A549 (cell line): ENCODE measurements at regions not wholly inside any gene's neighbourhood (a gene's known extent, or its start where the extent isn't known, plus 50 kb on each side); places are given as distances from the start of the nearest gene placed in this dataset.

Experiments used
- ATAC-seq, 2 experiments: fragments of 200-7000 bp in 1 of 2; fragments of >200 bp in 1 of 2; cut with Nextera tagmentation in 1 of 2; cut with Tn5 transposase in 1 of 2; 3 replicates each; pipeline versions ENCODE4 v1.8.0 to v1.9.1; 2018 to 2020; ENCODE audit warnings: mild to moderate bottlenecking in 1 of 2, moderate library complexity in 1 of 2
- CTCF ChIA-PET: fragments of 300-600 bp; sonication (Branson Sonifier 250); formaldehyde crosslinking; extraction: SDS; loops from one replicate; lab custom pipeline; 2021; ENCODE audit warnings: antibody characterized with exemption, inconsistent platforms; lab: Yijun Ruan, JAX
- POLR2A ChIA-PET: fragments of 350-600 bp; formaldehyde crosslinking; extraction: SDS; loops from one replicate; lab custom pipeline; 2021; ENCODE audit warnings: antibody characterized with exemption, inconsistent platforms; lab: Yijun Ruan, JAX
- DNase-seq, 2 experiments: peaks; one replicate each; pipeline versions ENCODE4 v3.0.0 to v3.0.0-alpha.2; 2011 to 2016; ENCODE audit warnings: low read depth in 1 of 2, low spot score in 1 of 2
- FAIRE-seq: peaks from 2 replicates; lab custom pipeline; 2011; peaks lifted over from hg19 to GRCh38; lab: Jason Lieb, UNC
- H3K27ac ChIP-seq, 2 experiments: fragments of >200 bp; sonication (Bioruptor Twin); formaldehyde crosslinking; 3 replicates each; pipeline ENCODE4 v1.5.1; 2016 to 2017
- H3K4me1 ChIP-seq: fragments of >200 bp; sonication (Bioruptor Twin); formaldehyde crosslinking; 3 replicates; pipeline ENCODE4 v1.6.1; 2016
- H3K4me2 ChIP-seq: fragments of >200 bp; sonication (Bioruptor Twin); formaldehyde crosslinking; 3 replicates; pipeline ENCODE4 v1.6.1; 2016
- H3K4me3 ChIP-seq: fragments of >200 bp; sonication (Bioruptor Twin); formaldehyde crosslinking; 3 replicates; pipeline ENCODE4 v1.5.1; 2016
- H3K9me3 ChIP-seq: fragments of >200 bp; sonication (Bioruptor Twin); formaldehyde crosslinking; 3 replicates; pipeline ENCODE4 v1.6.1; 2016
- CBX8 ChIP-seq: fragments of 200-600 bp; sonication (generic); IDR thresholded peaks from 2 replicates; pipeline ENCODE4 v1.6.1; 2016
- CEBPB ChIP-seq, 2 experiments: fragments of >200 bp in 1 of 2; sonication (Bioruptor Twin) in 1 of 2; formaldehyde crosslinking in 1 of 2; IDR thresholded peaks; 2 replicates each; pipeline ENCODE4 v1.6.1; 2012 to 2016
- CHD4 ChIP-seq: fragments of 200-600 bp; sonication (generic); IDR thresholded peaks from 2 replicates; pipeline ENCODE4 v1.6.1; 2016; ENCODE audit warnings: antibody characterized with exemption, mild to moderate bottlenecking, borderline replicate concordance
- FOSB ChIP-seq: fragments of 250-450 bp; sonication (Bioruptor Pico); IDR thresholded peaks from 2 replicates; pipeline ENCODE4 v1.5.0; 2020; ENCODE audit warnings: mild to moderate bottlenecking, moderate library complexity
- FOXS1 ChIP-seq: fragments of 250-450 bp; sonication (Bioruptor Pico); IDR thresholded peaks from 2 replicates; pipeline ENCODE4 v1.5.0; 2020; ENCODE audit warnings: mild to moderate bottlenecking, moderate library complexity
- HDAC2 ChIP-seq: fragments of 200-600 bp; sonication (generic); IDR thresholded peaks from 2 replicates; pipeline ENCODE4 v1.6.1; 2016
- HOXB13 ChIP-seq: fragments of 250-450 bp; sonication (Bioruptor Pico); IDR thresholded peaks from 2 replicates; pipeline ENCODE4 v1.5.0; 2020; ENCODE audit warnings: low read depth, mild to moderate bottlenecking, moderate library complexity
- JUN ChIP-seq, 2 experiments: fragments of >200 bp; sonication (Bioruptor Twin); formaldehyde crosslinking; IDR thresholded peaks; 2 replicates in 1 of 2; 3 replicates in 1 of 2; pipeline ENCODE4 v1.6.1; 2016 to 2017
- JUNB ChIP-seq: fragments of >200 bp; sonication (Bioruptor Twin); formaldehyde crosslinking; IDR thresholded peaks from 2 replicates; pipeline ENCODE4 v1.6.1; 2016
- MAFK ChIP-seq: fragments of 450-650 bp; IDR thresholded peaks from 2 replicates; pipeline ENCODE4 v1.6.1; 2014; ENCODE audit not compliant: partially characterized antibody
- MAX ChIP-seq: IDR thresholded peaks from 2 replicates; pipeline ENCODE4 v1.6.1; 2012
- MAZ ChIP-seq: fragments of 150-350 bp; IDR thresholded peaks from 2 replicates; pipeline ENCODE4 v1.6.1; 2014; ENCODE audit warnings: antibody characterized with exemption, low read depth, low read length, borderline replicate concordance
- NFE2L2 ChIP-seq: fragments of 150-350 bp; conservative IDR thresholded peaks from 2 replicates; pipeline ENCODE4 v1.6.1; 2014; ENCODE audit warnings: low read length
- NPAS2 ChIP-seq: fragments of 250-450 bp; sonication (Bioruptor Pico); IDR thresholded peaks from 2 replicates; pipeline ENCODE4 v1.8.0; 2022; ENCODE audit warnings: mild to moderate bottlenecking, moderate library complexity, borderline replicate concordance
- NR3C1 ChIP-seq: fragments of >200 bp; sonication (Bioruptor Twin); formaldehyde crosslinking; IDR thresholded peaks from 3 replicates; pipeline ENCODE4 v1.6.1; 2017
- PHF8 ChIP-seq: fragments of 200-600 bp; sonication (generic); IDR thresholded peaks from 2 replicates; pipeline ENCODE4 v1.6.1; 2016; ENCODE audit warnings: low read depth, mild to moderate bottlenecking, antibody characterized with exemption, moderate library complexity, borderline replicate concordance
- RARB ChIP-seq: fragments of 250-450 bp; sonication (Bioruptor Pico); IDR thresholded peaks from 2 replicates; pipeline ENCODE4 v1.8.0; 2021; ENCODE audit warnings: mild to moderate bottlenecking, moderate library complexity
- RCOR1 ChIP-seq: fragments of 150-350 bp; IDR thresholded peaks from 2 replicates; pipeline ENCODE4 v1.6.1; 2014; ENCODE audit warnings: antibody characterized with exemption, low read length, low read depth
- RNF2 ChIP-seq: fragments of 200-600 bp; sonication (generic); IDR thresholded peaks from 2 replicates; pipeline ENCODE4 v1.6.1; 2016; ENCODE audit warnings: low read depth, mild to moderate bottlenecking, antibody characterized with exemption, moderate library complexity, borderline replicate concordance
- SMC3 ChIP-seq: fragments of >200 bp; sonication (Bioruptor Twin); formaldehyde crosslinking; IDR thresholded peaks from 3 replicates; pipeline ENCODE4 v1.6.1; 2018; ENCODE audit warnings: inconsistent platforms
- SREBF2 ChIP-seq: fragments of 450-650 bp; IDR thresholded peaks from 2 replicates; pipeline ENCODE4 v1.6.1; 2014; ENCODE audit warnings: mild to moderate bottlenecking, moderate library complexity
- TFCP2L1 ChIP-seq: fragments of 250-450 bp; sonication (Bioruptor Pico); IDR thresholded peaks from 2 replicates; pipeline ENCODE4 v1.5.0; 2021; ENCODE audit warnings: mild to moderate bottlenecking
- ZC3H11A ChIP-seq: fragments of 450-650 bp; IDR thresholded peaks from 2 replicates; pipeline ENCODE4 v1.6.1; 2014; ENCODE audit warnings: antibody characterized with exemption, mild to moderate bottlenecking
- ZNF302 ChIP-seq: fragments of 250-450 bp; sonication (Bioruptor Pico); IDR thresholded peaks from 2 replicates; pipeline ENCODE4 v1.9.0; 2021; ENCODE audit warnings: inconsistent platforms, mild to moderate bottlenecking, moderate library complexity
- ZSCAN20 ChIP-seq: fragments of 250-450 bp; sonication (Bioruptor Pico); IDR thresholded peaks from 2 replicates; pipeline ENCODE4 v1.8.0; 2022; ENCODE audit warnings: mild to moderate bottlenecking, moderate library complexity
- WGBS: methylation state at CpG from one replicate; pipeline ENCODE4 v1.1.6; 2017; ENCODE audit errors: missing lambda C conversion rate; 5-methylcytosine and 5-hydroxymethylcytosine counted together
- TF ChIP-seq, protein P1 (sequence below): fragments of 250-450 bp; sonication (Bioruptor Pico); IDR thresholded peaks from 2 replicates; pipeline ENCODE4 v1.5.0; 2021; ENCODE audit warnings: mild to moderate bottlenecking, moderate library complexity, borderline replicate concordance
- TF ChIP-seq, protein P2 (sequence below): IDR thresholded peaks from 2 replicates; pipeline ENCODE4 v1.6.1; 2012
- TF ChIP-seq, protein P3 (sequence below): fragments of >200 bp; sonication (Bioruptor Twin); formaldehyde crosslinking; IDR thresholded peaks from 3 replicates; pipeline ENCODE4 v1.6.1; 2016

- Histone ChIP-seq H3K4me1 (no peaks in the 10 kb centered on the region), H3K4me2 (no peak overlapping the region), H3K4me3 (no peak overlapping the region), H3K9me3 (no peaks in the 10 kb centered on the region), H3K27ac (no peak overlapping the region)
- no peak for TF ChIP-seq SREBF2
- no peak for TF ChIP-seq FOXS1 (CRISPR knock-in tag)
- no peak for FAIRE-seq
- DNase-seq, result no peak
- CTCF ChIA-PET, result no interaction called here
- 10% methylated on average over 3 of the region's 3 CpGs for WGBS
- POLR2A ChIA-PET, result no interaction called here
- no peak for ATAC-seq
These were observed 202.9 kb downstream of the TRAM1L1 start for GRCh38 chr4:116882503-116882902.

- ChIA-PET CTCF (no interaction called here), POLR2A (no interaction called here)
- Histone ChIP-seq H3K9me3 (no peaks in the 10 kb centered on the region), H3K27ac (no peak overlapping the region), H3K4me2 (no peak overlapping the region), H3K4me1 (no peaks in the 10 kb centered on the region), H3K4me3 (no peak overlapping the region)
- FAIRE-seq (no peak), ATAC-seq (no peak), DNase-seq (no peak)
- TF ChIP-seq SREBF2, result no peak
- TF ChIP-seq JUN (IDR thresholded peaks at IDR 0.05), result no peak
- no peak for TF ChIP-seq NFE2L2
- no peak for TF ChIP-seq SMC3
- TF ChIP-seq, protein P1, sequence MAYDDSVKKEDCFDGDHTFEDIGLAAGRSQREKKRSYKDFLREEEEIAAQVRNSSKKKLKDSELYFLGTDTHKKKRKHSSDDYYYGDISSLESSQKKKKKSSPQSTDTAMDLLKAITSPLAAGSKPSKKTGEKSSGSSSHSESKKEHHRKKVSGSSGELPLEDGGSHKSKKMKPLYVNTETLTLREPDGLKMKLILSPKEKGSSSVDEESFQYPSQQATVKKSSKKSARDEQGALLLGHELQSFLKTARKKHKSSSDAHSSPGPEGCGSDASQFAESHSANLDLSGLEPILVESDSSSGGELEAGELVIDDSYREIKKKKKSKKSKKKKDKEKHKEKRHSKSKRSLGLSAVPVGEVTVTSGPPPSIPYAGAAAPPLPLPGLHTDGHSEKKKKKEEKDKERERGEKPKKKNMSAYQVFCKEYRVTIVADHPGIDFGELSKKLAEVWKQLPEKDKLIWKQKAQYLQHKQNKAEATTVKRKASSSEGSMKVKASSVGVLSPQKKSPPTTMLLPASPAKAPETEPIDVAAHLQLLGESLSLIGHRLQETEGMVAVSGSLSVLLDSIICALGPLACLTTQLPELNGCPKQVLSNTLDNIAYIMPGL, result no peak
- no peak for TF ChIP-seq RARB (CRISPR knock-in tag)
- no peak for TF ChIP-seq CEBPB (IDR thresholded peaks at IDR 0.05)
- no peak for TF ChIP-seq FOSB (CRISPR knock-in tag)
- no peak for TF ChIP-seq RNF2
- WGBS, result 4% methylated on average over 1 of the region's 1 CpG
These were observed 204.3 kb downstream of the TRAM1L1 start for GRCh38 chr4:116881077-116881476.

- no peak overlapping the region for H3K27ac ChIP-seq
- no peak for TF ChIP-seq SREBF2
- no peak for TF ChIP-seq ZSCAN20 (CRISPR knock-in tag)
- no peak for TF ChIP-seq RCOR1
- TF ChIP-seq RARB (CRISPR knock-in tag), result no peak
- TF ChIP-seq CBX8, result no peak
- TF ChIP-seq NR3C1, result no peak
- no peak for TF ChIP-seq PHF8
- no peak for TF ChIP-seq HOXB13
- TF ChIP-seq ZC3H11A, result no peak
- TF ChIP-seq, protein P2, sequence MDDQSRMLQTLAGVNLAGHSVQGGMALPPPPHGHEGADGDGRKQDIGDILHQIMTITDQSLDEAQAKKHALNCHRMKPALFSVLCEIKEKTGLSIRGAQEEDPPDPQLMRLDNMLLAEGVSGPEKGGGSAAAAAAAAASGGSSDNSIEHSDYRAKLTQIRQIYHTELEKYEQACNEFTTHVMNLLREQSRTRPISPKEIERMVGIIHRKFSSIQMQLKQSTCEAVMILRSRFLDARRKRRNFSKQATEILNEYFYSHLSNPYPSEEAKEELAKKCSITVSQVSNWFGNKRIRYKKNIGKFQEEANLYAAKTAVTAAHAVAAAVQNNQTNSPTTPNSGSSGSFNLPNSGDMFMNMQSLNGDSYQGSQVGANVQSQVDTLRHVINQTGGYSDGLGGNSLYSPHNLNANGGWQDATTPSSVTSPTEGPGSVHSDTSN, result no peak
- no peak for TF ChIP-seq TFCP2L1 (CRISPR knock-in tag)
- H3K4me2 ChIP-seq, result no peak overlapping the region
- ChIA-PET CTCF (no interaction called here), POLR2A (no interaction called here)
- H3K4me3 ChIP-seq, result no peak overlapping the region
- H3K9me3 ChIP-seq, result no peaks in the 10 kb centered on the region
- no peaks in the 10 kb centered on the region for H3K4me1 ChIP-seq
- 0% methylated on average over 1 of the region's 1 CpG for whole genome bisulfite sequencing
- FAIRE-seq (no peak), ATAC-seq (no peak), DNase-seq (no peak)
These were observed 204.8 kb downstream of the TRAM1L1 start for GRCh38 chr4:116880625-116881024.

GRCh38 chr4:116878280-116878679 is 207.1 kb downstream of the TRAM1L1 start:
- CTCF ChIA-PET, result no interaction called here
- no peak overlapping the region for H3K27ac ChIP-seq
- POLR2A ChIA-PET, result no interaction called here
- H3K4me1 ChIP-seq, result no peaks in the 10 kb centered on the region
- H3K4me2 ChIP-seq, result no peak overlapping the region
- DNase-seq (no peak), FAIRE-seq (no peak), ATAC-seq (no peak)
- no peaks in the 10 kb centered on the region for H3K9me3 ChIP-seq
- no peak overlapping the region for H3K4me3 ChIP-seq
- TF ChIP-seq, protein P1, result no peak
- TF ChIP-seq RNF2 (no peak), JUNB (no peak), ZNF302 (no peak), HDAC2 (no peak), CHD4 (no peak), MAX (no peak), MAZ (no peak), MAFK (no peak), ZSCAN20 (CRISPR knock-in tag) (no peak), NPAS2 (CRISPR knock-in tag) (no peak)
- TF ChIP-seq, protein P3, sequence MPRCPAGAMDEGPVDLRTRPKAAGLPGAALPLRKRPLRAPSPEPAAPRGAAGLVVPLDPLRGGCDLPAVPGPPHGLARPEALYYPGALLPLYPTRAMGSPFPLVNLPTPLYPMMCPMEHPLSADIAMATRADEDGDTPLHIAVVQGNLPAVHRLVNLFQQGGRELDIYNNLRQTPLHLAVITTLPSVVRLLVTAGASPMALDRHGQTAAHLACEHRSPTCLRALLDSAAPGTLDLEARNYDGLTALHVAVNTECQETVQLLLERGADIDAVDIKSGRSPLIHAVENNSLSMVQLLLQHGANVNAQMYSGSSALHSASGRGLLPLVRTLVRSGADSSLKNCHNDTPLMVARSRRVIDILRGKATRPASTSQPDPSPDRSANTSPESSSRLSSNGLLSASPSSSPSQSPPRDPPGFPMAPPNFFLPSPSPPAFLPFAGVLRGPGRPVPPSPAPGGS, result no peak
